NCI-H526 treated with DMSO at 0.1 percent for 48 hours (cell line): ENCODE measurements at regions not wholly inside any gene's neighbourhood (a gene's known extent, or its start where the extent isn't known, plus 50 kb on each side); places are given as distances from the start of the nearest gene placed in this dataset.

ENCODE experiments used
- DNase-seq: peaks from one replicate; lab custom pipeline; 2025; lab: John Stamatoyannopoulos, UW

- DNase-seq, result no peak
Measured at GRCh38 chr13:22176968-22177520, 506.2 kb downstream of the FGF9 start.

GRCh38 chr13:22178878-22179277, 508.0 kb downstream of the FGF9 start:
- no peak for DNase-seq

DNA sequence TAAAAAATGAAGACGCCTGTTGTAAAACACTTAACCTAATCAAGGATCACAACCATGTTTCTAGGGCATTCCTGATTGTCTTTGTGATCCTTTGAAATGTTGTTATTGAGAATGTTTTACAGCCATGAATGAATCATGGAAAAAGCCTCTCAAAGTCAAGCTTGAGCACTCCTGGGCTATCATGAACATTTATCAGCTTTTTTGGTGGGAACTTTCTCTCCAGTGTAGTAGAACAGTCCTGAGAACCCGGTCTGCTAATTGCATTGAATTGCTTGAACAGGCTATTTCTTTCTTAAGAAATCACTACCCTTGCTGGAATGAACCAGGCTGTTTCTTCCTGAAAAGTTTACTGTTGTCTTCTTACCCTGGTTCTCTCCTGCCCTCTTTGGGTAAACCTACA, 516.5 kb downstream of the FGF9 start:
- DNase-seq, result no peak

- DNase-seq, result no peak
Measured at GRCh38 chr13:22189176-22190048, 518.5 kb downstream of the FGF9 start.

DNA sequence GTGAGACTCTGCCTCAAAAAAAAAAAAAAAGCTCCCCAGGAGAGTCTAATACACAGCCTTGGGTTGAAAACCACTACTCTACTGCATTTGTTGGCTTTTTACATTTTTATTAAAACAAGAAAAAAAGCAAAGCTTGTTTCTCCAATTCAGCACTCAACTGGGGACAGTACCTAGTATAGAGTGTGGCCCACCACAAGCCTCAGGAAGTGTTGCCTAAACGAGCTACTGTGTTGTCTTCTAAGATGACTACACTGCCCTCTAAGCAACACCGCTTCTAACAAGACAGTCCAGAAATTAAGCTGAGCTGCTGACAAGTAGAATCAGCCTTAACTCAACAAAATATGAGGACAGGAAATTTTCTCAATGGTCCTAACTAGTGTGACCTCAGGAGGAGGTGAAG, 522.2 kb downstream of the FGF9 start:
- no peak for DNase-seq

DNA sequence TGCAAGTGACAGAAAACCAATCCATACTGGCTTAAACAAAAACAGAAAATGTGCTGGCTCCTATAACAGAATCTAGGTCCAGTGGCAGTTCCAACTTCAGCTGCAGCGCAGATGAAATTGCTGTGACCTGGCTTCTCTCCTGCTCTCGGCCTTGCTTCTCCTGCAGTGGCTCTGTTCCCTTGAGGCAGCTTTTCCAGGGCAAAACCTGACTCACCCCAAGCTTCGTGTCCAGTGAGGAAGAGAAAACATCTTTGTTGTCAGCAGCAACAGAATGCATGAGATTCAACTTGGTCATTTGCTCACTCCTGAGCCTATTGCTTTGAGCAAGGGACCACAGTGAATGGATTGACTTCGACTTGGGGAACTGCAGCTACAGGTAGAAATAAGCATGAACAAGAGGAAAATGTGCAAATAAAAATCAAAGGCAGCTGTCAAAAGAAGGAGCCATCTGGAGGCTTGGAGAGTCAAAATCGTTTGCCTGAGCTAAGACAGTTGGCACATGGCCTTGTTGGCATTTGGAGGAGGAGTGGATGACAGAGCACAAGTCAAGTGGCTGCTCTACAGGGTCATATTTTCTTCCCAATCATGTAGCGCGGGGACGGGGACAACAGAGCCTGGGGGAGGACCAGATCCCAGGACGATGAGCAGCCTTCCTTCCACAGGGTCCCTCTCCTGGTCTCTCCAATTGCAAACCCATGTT, 523.4 kb downstream of the FGF9 start:
- no peak for DNase-seq

DNA sequence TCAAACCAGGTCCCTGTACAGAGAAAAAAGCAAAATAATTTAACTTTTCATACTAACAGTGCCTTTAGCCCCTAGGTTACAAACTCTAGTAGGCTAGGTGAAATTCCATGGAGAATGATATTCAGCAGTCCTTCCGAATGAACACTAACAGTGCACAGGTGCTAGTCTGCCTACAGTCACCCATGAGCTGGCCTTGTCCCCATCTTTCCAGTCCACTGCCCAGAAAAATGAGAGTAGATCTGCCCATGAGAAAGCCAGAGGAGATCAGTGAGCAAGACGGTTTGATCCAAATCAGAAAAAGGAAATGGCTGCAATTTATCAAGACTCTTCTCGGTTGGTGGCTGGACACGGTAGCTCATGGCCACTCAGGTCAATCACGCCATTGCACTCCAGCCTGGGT, 524.9 kb downstream of the FGF9 start:
- no peak for DNase-seq

- no peak for DNase-seq
Measured at GRCh38 chr13:22196777-22197176, 525.9 kb downstream of the FGF9 start.

GRCh38 chr13:22198001-22198400, 527.1 kb downstream of the FGF9 start:
- peak; percentile 94 for DNase-seq

GRCh38 chr13:22198641-22199217, 527.9 kb downstream of the FGF9 start:
- DNase-seq, result peak; percentile 20

DNA sequence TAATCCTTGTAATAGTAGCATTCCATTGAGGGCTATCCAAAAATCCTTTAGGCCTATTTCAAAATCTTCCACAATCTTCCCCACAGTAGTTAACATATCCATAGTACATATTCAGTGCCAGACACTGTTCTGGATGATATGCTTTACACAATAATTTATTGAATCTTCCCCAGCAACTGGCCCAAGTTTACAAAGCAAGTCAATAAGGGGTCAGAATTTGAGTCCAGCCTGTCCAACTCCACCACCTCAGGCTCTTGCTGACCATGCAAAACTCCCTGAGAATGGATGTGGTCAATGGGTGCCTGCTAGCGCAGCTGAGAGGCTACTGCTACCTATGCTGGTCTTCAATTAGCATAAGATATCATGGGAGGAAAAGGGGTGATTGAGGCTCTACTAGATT, 529.6 kb downstream of the FGF9 start:
- no peak for DNase-seq

DNA sequence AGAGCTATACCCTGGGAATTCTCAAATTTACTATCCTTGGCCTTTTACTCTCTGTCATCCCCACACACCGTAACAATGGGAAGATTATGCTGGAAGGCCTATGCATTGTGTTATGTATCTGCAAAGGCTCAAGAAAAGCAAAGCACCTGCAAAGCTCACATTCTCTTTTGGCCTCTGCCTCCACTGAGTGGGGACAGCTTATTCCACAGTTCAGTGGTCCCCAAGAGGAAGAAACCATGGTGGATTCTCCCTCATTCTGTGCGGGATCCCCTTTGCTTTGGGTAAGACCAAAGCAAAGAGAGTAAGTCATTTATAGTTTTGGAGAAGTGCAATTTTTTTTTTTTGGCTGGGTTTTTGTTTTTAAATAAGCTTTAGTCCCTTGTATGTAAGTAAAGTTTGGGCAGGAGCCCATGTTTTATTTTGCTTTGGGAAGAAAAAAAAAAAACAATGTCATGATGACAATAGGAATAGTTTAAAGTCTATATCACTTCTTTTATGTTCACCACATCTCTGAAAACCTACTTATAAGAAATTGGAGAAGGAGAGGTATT, 530.6 kb downstream of the FGF9 start:
- no peak for DNase-seq

GRCh38 chr13:22210134-22210930, 539.5 kb downstream of the FGF9 start:
- no peak for DNase-seq

GRCh38 chr13:22211876-22212275, 541.0 kb downstream of the FGF9 start:
- DNase-seq, result no peak

DNA sequence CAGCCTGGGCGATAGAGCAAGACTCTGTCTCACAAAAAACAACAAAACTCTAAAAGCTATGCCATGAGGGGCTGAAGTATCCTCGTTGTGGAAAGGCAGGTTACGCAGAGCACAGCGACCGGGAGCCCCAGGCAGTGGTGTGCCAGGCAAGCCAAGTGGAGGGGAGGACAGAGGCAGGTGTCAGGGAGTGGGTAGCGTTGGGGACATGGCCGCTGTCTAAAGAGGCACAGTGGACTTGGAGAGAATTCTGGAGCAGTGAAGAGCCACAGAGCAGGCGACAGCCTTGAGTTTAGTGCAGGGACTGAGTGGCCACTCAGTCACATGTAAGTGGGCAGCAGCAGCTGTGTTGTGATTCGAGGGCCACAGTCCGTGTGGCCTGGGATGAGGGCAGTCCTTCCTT, 541.7 kb downstream of the FGF9 start:
- DNase-seq, result no peak

GRCh38 chr13:22214184-22214583, 543.3 kb downstream of the FGF9 start:
- no peak for DNase-seq

- no peak for DNase-seq
Measured at GRCh38 chr13:22218797-22219196, 547.9 kb downstream of the FGF9 start.

- no peak for DNase-seq
Measured at GRCh38 chr13:22219709-22220108, 548.8 kb downstream of the FGF9 start.

- no peak for DNase-seq
Measured at GRCh38 chr13:22220151-22221135, 549.6 kb downstream of the FGF9 start.

DNA sequence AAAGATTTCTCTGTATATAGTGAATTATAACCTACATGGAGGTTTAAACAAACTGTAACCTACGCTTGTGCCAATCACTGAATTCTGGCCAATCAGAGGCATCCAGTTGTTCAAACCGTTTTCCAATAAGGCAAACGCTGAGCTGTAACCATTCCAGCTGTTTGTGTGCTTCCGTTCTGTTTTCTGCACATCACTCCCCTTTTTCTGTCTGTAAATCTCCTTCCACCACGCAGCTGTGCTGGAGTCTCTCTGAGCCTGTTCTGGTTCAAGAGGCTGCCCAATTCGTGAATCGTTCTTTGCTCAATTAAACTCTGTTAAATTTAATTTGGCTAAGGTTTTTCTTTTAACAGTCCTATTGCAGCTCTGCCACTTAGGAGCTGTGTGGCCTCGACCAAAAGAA, 552.5 kb downstream of the FGF9 start:
- no peak for DNase-seq
